GM19438 (cell line): ENCODE measurements at regions not wholly inside any gene's neighbourhood (a gene's known extent, or its start where the extent isn't known, plus 50 kb on each side); places are given as distances from the start of the nearest gene placed in this dataset.
A peak's percentile ranks its signal among the peaks of the same experiment; 100 is the strongest.
"Not testable (repeated sequence)": the region's sequence is repeated elsewhere in the genome, so short reads cannot be mapped to it uniquely, and the experiment has no call there.

Source experiments
- ATAC-seq: cut with Tn5 transposase; IDR thresholded peaks from one replicate; pipeline ENCODE4 v1.9.1; 2021; ENCODE audit warnings: low read depth; ENCODE audit not compliant: unreplicated experiment

- ATAC-seq, result peak; percentile 47
Measured at GRCh38 chr21:5101749-5102148, 5419.6 kb upstream of the TPTE start.

- ATAC-seq, result not testable (repeated sequence)
Measured at GRCh38 chr21:5103880-5104561, 5417.4 kb upstream of the TPTE start.

GRCh38 chr21:5104562-5104928 is 5416.8 kb upstream of the TPTE start:
- ATAC-seq, result not testable (repeated sequence)

GRCh38 chr21:5105939-5106708 is 5415.3 kb upstream of the TPTE start:
- ATAC-seq, result not testable (repeated sequence)

GRCh38 chr21:5106767-5107464 is 5414.5 kb upstream of the TPTE start:
- not testable (repeated sequence) for ATAC-seq

GRCh38 chr21:5107637-5108036 is 5413.7 kb upstream of the TPTE start:
- ATAC-seq, result not testable (repeated sequence)

GRCh38 chr21:5108048-5108775 is 5413.2 kb upstream of the TPTE start:
- not testable (repeated sequence) for ATAC-seq

GRCh38 chr21:5111197-5111596 is 5410.2 kb upstream of the TPTE start:
- not testable (repeated sequence) for ATAC-seq

GRCh38 chr21:5113092-5113491 is 5408.3 kb upstream of the TPTE start:
- ATAC-seq, result not testable (repeated sequence)

GRCh38 chr21:5114468-5114867 is 5406.9 kb upstream of the TPTE start:
- ATAC-seq, result not testable (repeated sequence)

- ATAC-seq, result not testable (repeated sequence)
Measured at GRCh38 chr21:5114893-5115645, 5406.3 kb upstream of the TPTE start.

- ATAC-seq, result not testable (repeated sequence)
Measured at GRCh38 chr21:5115646-5116343, 5405.6 kb upstream of the TPTE start.

- ATAC-seq, result not testable (repeated sequence)
Measured at GRCh38 chr21:5116344-5117123, 5404.8 kb upstream of the TPTE start.

GRCh38 chr21:5117135-5117534 is 5404.2 kb upstream of the TPTE start:
- not testable (repeated sequence) for ATAC-seq

GRCh38 chr21:5117666-5118295 is 5403.6 kb upstream of the TPTE start:
- ATAC-seq, result not testable (repeated sequence)

GRCh38 chr21:5118296-5118679 is 5403.1 kb upstream of the TPTE start:
- ATAC-seq, result not testable (repeated sequence)

- ATAC-seq, result not testable (repeated sequence)
Measured at GRCh38 chr21:5119179-5119578, 5402.2 kb upstream of the TPTE start.

GRCh38 chr21:5121399-5121798 is 5400.0 kb upstream of the TPTE start:
- not testable (repeated sequence) for ATAC-seq
